ENCODE measurements at regions not wholly inside any gene's neighbourhood (a gene's known extent, or its start where the extent isn't known, plus 50 kb on each side); places are given as distances from the start of the nearest gene placed in this dataset.

DNA sequence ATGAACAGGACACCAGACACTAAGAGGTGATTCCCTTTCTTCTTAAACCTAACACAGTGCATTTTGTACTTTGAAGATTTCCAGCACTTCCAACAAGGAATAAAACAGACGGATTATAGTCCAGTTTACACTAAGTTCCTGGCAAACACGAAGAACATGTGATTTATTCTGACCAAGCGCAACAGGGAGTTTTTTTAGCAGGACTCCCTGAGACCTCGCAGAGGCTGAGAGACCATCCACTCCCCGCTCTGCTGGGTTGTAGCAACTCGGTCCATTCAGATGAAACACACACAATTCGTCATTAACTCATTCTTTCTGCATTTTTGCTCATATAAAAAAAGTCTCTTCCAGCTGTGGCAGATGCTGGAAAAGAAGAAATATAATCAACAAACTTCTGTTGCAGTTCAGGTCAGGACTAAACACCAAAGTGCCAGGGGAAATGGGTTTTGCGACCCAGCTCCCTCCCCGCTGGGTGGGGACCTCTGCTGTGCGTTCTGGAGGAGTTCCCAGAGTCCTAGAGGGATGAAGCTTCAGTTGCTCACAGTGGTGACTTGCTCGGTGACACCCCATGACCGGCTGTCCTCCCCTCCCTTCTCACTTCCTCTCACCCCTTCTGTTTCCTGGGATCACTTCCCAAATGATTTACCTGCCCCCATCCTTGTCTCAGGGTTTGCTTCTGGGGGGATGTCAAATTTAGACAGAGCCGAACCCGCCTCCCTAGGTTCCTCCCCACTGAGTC is 52.5 kb downstream of the KCNF1 start:
- DNase-seq: no peak

DNA sequence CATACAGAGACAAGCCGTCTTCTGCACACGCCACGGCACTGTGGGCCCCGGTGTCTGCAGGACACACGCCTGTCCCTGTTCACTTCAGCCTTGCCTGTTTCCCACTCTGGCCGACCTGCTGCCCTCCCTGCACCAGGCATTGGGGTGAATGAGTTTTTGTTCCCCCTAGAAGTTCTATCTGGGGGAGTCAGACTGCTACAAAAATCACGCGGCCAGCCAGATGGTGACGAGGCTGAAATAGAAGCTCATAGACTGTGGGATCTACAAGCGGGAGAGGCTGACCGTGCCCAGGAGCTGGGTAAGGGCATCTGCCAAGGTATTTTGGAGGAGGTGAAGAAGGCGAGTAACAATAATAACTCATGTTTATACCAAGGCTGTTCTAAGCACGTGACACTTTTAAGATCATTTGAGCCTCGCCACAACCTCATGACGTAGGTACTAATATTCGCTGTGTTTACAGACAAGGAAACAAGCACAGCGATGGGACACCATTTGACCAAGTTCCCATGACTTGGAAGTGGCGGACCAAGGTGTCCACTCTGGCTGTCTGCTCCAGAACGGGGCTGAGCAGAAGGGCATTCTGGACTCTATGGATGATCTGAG is 53.6 kb downstream of the KCNF1 start:
- DNase-seq: no peak

DNA sequence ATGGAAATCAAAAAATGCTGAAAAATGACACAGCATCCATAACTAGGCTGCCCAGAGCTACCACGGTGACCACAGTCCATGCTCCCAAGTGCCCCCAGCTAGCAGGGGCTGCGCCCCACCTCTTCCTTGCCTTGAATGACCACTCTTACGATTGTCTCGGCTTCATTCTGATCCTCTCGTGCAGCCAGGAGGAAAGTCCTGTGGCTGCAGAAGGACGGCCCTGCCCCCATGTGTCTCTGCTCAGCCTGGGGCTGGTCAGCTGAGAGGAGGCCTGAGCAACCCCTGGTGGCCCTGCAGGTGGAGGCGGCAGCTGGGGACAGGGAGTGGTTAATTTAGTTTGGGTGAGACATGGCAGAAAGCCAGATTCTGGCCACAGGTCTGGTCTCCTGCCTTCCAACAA is 54.3 kb downstream of the KCNF1 start:
- no peak for DNase-seq

DNA sequence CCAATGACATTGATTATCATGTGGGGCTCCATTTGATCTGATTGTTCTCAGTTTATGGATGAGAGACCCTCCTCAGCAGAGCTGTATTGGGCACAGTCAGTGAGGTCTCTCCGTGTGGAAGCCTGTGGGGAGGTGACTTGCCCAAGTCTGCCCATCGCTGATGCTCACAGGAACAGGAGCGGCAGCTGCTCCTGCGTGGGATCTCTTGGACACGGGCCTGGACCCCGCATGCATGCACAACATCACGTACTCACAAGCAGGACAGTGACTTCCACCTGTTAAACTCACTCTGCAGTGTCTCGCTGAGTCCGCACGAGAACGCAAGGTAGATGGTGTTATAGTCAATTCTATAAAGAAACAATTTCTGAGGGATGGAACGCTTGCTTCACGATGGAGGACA is 55.0 kb downstream of the KCNF1 start:
- DNase-seq: no peak

DNA sequence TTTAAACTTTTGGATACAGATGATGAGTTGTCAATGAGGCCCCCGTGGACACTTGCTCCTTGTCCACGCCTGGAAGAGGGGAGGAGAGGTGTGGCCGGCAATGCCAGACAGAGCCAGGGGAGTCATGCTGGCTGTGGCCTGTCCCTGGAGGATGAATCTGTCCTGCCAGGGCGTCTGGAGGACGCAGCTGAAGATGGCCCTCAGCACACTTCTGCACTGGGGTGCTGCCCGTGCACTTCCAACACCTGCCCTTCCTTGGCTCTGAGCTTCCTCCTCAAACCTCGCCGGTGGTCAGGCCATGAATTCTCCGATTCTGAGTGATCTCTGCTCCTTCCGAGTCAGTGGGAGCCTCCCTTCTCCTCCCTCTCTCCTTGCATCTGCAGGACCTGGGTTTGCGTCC is 56.4 kb downstream of the KCNF1 start:
- no peak for DNase-seq

DNA sequence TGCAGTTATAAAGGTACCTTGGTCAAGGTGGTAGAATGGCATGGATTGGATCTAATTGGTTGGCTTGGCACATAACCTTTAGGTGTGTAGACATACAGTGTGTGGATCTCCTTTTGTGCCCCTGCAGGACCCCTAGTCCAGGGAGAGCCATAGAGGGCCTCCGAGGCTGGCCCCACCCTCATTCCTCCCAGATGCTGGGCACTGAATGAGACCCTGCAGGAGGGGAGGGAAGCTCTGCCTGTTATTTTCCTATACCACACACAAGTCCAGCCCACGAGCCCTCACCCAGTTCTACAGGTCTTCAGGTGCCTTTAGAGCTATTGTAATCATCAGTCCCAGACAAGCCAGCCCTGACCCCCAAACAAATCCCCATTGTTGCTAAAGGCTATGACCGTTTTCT is 58.9 kb downstream of the KCNF1 start:
- DNase-seq: no peak

DNA sequence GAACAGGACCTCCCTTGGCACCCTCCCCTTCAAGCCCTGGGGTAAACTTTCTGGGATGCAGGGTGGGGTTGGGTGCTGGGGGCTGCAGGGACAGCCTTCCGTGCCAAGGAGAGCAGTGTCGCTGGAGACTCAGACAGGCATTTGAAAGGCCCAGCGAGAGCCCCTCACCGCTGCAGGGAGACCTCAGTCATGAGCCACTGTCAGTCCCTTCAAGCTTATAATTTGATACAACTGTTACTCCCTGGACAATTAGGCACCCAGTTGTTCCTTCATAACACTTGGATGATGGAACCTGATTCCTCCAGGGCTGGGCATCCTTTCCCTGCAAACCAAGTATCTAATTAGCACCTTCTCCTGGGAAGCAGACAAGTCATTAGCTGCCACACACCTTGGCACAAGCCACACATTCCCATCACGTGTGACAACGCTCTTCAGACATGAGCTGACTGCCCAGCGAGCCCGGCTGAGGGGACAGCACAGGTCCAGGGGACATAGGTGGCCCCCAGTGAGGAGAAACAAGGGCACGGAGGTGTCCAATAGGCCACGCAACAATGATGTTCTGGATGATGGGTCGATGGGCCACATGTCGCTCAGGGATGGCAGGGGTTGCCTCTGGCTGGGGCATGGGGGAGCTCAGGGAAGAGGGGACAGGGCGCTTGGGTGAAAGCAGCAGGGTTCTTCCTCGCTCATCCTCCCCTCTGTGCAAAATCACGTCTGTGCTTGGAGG is 59.6 kb downstream of the KCNF1 start:
- no peak for DNase-seq

DNA sequence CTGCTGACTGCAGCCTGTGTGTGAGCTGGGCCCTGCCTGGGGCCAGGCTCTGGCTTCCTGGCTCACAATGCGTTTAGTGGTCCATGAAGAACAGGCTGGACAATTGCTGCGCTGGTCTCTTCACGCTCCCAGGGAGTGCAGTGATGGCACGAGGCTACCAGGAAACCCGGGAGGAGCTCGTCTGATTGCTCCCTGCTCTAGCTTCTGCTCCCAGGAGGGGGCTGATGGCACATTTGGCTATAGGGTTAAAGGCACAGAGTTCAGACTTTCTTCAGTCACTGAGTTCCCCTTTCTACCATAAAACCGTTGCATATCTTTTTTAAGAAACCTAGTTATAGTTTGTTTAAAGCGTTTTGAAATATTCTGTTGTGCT is 60.1 kb downstream of the KCNF1 start:
- no peak for DNase-seq

DNA sequence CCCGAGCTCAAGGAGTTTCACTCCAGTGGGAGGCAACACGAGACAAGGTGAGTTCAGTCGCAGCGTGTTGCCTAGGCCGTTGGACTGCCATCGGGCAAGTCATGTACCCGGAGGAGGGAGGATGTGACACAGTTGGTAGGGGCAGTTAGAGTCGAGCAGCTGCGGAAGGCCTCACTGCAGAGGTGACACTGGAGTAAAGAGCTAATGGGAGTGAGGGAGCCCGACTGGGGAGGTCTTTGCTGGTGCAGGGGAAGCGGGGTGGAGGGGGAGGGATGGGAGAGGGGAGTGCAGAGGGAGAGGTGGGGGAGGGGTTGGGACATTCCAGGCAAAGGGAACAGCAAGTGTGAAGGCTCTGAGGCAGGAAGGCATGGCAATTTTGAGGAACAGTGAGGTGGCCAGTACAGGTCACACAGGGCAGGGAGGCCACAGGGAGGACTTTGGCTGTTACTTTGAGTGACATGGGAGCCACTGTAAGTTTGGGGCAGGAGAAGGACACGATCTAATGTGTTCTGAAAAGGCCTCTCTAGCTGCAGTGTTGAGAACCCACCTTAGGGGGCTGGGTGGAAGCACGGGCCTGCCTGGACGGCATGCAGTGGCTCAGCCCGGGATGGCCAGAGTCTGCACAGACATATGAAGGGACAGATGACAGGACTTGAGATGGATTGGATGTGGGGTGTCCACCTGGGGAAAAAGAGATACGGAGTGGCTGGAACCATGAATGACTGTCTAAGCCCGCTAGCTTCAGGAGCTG is 61.1 kb downstream of the KCNF1 start:
- no peak for DNase-seq

DNA sequence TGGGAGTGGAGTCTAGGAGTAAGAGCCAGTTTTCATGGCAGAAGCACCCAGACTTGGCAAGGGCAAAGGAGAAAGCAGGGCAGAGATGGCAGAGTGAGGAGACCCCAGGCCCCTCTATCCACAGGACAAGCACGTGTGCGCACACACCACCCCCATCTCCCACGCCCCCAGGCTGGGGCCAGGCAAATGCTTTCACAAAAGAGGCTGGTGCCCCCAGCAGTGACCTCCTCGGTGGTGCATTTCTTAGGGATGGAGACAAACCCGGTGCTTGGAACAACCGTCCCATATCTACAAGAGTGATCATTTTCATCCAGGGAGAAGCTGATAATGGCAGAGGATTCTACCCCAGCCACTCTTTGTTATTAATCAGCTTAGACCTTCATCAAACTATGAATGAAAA is 62.0 kb downstream of the KCNF1 start:
- no peak for DNase-seq

DNA sequence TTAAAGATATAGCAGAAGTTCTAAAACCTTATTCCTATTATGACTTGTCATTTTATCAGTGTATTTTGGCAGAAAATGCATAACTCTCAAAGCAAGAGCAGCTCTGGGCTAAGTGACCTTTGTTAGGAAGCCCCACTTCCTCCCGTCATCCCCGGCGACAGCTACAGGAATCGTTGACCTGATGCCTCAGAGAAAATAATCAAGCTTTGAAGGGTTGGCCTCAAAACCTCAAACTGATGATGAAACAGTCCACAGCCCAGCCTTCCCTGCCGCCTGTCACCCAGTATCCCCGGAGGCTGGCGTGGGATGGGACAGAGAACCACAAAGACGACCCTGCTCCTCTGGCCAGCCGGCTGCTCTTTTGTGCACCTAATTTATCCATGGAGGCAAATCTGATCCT is 65.3 kb downstream of the KCNF1 start:
- DNase-seq: no peak

DNA sequence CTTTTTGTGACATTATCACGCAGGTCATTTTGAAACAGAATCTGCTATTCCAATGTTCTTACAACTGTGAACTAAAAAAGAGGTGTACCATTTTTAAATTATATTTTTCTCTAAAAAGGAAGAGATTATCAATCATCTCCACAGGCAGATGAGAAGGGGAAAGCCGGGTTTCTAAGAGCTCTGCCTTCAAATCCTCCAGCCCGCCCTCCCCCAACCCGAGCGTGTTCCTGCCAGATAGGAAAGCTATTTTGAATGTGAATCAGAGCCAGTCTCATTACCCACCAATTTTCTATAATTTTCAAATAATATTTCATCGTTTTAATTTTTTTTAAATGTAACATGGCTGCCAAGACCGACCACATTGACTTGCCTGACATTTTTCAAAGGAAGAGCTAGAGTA is 65.9 kb downstream of the KCNF1 start:
- no peak for DNase-seq

DNA sequence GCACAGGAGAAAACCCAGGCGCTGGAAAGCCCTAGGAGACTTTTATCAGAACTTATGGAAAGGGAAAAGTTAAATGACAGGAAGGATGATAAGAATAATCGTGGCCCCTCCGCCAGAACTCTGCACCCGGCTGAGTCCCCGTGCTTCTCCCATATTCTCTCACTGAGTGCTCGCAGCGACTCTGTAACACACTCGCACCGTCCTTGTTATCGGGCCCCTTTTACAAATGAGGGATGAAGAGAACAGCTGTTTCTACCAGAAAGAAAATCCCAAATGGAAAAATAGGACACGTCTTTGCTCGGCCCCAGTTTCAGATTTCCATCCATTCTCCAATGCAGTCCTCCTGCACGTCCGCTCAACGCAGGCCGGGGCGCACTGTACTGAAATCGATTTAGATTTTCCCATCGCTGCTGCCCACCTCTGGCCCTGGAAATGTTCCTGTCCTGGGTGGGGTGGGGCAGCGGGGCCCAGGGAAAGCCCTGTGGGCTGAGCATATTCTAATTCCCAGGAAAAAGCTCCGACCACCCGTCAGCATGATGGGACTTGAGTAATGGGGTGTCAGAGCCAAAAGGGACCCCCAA is 66.4 kb downstream of the KCNF1 start:
- no peak for DNase-seq

DNA sequence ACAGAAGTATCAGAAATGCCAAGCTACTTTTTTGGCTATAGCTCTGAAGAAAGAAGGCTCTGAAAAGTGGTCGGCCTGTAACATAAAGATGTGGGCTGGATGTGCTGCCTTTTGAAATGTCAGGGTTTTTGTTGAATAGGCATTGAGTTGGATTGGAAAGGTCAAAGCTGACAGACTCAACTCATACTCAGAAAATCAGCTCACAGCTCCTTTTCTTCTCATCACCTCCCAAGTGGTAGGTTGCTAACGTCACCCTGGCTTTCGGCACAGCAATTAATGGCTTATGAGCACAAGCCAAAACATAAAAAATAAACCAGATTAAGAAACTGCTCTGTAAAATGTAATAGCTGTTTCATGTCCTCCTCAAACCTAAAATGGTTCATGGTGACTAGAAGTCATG is 68.3 kb downstream of the KCNF1 start:
- no peak for DNase-seq

DNA sequence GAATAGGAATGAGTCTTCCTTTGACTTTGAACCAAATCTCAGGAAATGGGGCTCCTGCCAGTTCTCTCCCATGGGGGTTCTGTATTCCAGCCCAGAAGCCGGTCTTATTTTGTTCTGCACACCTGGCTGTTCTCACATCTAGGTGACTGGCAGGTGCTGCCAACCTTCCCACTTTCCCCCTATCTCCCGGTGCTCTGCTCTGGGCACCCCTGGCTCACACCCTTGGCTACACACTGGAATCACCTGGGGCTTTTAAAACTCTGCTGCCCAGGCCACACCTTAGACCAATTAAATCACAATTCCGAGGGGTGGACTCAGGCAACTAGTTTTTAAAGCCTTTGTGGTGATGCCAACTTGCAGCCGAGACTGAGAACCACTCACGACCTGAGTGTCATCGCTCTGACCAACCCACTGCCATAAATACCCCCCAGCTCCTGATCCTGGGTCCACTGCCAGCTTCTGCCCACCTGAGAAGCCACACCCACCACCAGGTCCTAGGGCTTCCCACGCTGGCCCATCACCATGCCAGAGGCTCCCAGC is 69.2 kb downstream of the KCNF1 start:
- DNase-seq: no peak

DNA sequence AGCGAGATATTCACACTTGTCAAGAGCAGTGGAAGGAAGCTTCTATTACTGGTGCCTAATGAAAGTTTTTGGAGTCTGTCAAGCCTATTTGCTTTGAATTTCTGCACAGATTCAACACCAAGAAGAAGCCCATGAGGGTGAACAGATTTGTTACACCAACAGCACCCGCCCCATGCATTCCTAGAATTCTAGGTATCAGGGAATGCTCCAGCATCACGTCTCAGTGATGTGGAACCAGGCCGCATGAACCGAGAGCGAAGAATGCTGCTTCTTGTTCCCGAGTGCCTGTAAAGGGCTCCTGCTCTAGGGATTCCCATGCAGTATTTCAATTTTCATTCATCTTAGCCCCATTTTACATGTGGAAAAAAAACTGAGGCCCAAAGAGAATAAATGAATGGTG is 69.7 kb downstream of the KCNF1 start:
- no peak for DNase-seq

DNA sequence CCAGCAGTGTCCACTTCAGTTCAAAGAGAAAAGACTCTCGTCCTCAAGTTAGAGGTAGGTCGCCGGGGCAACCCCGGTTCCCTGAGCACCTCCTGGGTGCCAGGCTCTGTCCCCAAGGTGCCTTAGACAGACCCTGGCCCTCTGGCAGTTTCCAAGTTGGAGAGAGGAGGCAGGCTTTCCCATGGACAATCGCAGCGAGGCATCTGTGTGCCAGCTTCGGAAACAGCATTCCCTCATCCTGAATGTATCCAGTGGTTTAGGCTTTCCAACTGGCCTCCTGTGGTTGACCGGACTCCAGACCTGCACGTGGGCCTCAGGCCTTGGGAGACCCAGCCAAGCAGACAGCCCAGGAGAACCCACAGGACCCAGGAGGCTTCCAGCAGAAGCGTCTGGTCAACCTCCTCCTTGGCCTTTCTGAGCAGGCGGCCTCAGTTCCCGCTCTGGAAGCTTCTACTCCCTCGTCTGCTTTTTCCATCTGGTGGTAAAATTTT is 70.3 kb downstream of the KCNF1 start:
- DNase-seq: no peak

DNA sequence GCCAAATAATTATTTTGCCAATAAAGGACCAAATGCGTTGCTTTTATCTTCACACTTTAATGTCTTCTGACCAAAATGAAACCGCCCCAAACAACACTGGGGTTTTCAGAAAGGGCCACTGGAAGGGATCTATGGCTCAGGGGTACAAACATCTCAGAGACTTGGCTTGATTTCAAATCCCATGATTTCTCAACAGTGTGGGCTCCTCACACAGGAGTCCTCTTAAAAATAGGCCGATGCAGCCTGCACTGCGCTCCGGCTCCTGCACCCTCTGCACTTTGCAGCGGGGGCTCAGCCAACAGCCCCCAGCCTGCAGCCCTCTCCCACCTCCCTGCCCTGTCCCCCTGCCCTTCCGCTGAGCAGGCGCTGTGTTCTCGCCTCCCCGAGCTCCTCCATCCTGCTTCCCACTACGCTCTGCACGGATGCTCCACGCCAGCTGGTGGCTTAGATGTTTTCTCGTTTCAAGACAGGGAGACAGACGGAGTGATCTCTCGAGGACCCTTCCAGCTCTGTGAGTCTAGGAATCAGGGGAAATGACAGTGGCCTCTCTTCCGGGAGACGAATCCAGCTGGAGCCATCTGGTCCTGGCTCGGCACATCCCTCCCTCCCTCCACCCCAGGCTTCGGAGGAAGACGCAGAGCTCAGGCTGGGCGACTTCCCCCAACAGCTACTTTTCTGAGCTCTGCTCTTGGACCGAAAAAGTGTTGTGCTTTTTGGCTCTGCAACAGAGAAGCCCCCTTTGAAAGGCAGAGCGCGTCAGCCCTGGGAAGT is 71.4 kb downstream of the KCNF1 start:
- no peak for DNase-seq

DNA sequence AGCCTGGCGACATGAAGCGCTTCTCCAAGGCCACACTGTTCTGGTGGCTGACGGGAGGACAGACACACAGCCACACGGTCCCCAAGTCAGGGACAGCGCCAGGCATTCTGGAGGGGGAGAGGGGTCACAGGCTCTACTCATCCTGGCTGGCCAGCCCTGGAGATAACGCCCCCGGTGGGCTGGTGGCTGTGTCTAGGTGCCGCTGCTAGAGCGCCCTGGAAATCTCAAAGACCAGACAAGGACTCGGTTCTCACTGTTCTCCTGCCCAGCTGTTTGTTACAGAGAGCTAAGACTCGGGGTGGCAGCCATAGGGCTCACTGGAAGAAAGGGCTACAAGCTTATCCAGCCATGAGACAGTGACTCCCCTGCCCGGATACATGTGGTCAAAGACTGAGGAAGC is 72.0 kb downstream of the KCNF1 start:
- no peak for DNase-seq

DNA sequence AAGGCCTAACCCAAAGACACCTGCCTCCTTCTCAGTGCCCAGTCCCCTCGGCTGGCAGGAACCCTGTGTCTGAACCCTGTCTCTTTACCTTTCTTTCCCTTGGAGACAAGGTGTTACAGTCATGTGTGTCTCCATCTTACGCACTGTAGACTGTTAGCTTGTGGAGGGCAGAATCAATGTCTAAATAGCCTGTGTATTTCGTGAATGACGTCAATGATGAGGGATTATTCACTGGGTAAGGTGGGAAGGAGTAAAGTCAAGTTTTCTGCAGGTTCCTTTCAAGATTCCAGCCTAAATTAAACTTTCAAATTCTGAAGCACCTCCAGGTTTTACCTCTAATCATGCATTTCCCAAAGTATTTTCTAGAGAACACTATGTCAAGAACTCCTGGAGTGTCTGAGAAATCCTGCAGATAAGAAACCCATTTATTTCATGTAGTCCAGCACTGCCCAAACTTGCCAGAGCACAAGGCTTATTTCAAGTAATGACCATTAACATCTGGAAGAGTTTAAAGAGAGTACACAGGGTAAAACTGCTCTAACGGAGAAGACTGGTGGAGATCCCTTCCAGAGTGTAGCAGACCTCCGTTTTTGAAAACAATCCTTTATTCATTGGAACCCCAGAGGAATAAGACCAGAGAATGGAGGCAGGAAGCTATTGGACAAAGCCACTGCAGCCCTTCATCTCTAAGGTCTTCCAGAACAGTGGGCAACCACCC is 72.8 kb downstream of the KCNF1 start:
- no peak for DNase-seq

DNA sequence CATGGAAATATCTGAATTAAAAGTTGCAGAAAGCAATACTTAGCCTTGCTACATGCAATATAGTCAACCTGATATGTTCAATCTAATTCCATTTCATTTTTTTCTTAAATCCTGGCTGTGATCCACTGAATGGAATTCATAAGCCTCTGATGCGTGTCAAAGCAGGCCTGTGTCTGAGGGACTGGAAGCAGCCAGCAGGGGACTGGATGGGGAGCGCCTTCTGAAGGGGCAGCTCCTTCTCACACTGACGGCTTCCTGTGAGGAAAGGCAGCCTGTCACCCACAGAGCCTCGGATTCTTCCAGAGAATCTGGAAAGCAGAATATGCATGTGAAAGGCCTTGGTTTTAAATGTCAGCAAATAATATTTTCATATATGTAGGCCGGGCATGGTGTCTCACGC is 73.5 kb downstream of the KCNF1 start:
- DNase-seq: no peak

All from DMS153 (cell line).